ENCODE measurements at regions not wholly inside any gene's neighbourhood (a gene's known extent, or its start where the extent isn't known, plus 50 kb on each side); places are given as distances from the start of the nearest gene placed in this dataset.

- no peak overlapping the region for H3K27ac ChIP-seq (ENCODE audit: insufficient read length, low read depth, low read length)
- no CpG with 5 or more reads among the region's 2 CpGs for WGBS (ENCODE audit: extremely low coverage, insufficient read length, low lambda C conversion rate)
- H3K56ac ChIP-seq (ENCODE audit: insufficient read length, low read depth, low read length), result no peak overlapping the region
- H4K91ac ChIP-seq (ENCODE audit: insufficient read length, low read depth, low read length), result no peak overlapping the region
- no peaks in the 10 kb centered on the region for H3K79me2 ChIP-seq (ENCODE audit: insufficient read depth, low read length)
- no peaks in the 10 kb centered on the region for H3K27me3 ChIP-seq (ENCODE audit: insufficient read depth, low read length)
- H4K20me1 ChIP-seq (ENCODE audit: control insufficient read depth, insufficient read depth, insufficient read length), result no peaks in the 10 kb centered on the region
- H3K23me2 ChIP-seq (ENCODE audit: insufficient read length, low read depth, low read length, poor library complexity, severe bottlenecking), result no peaks in the 10 kb centered on the region
- Mint-ChIP-seq H3K36me3 (ENCODE audit: insufficient read depth in 1 of 3, low read depth in 3 of 3) (no peaks in the 10 kb centered on the region; a peak in 1 of 7 replicates), H3K27me3 (ENCODE audit: low read depth) (no peaks in the 10 kb centered on the region), H3K9me3 (no peaks in the 10 kb centered on the region; a peak in 1 of 5 replicates), H3K4me3 (no peak overlapping the region), H3K4me1 (peaks cover 0 to 6% of the 10 kb centered on the region in 2 experiments; a peak in 2 of 4 replicates), H3K27ac (no peak overlapping the region; a peak in 1 of 7 replicates)
- peaks cover 5% of the 10 kb centered on the region; the same call in 1 of the 2 replicates for H3K4me1 ChIP-seq (ENCODE audit: insufficient read depth, low read length)
- H3K79me1 ChIP-seq (ENCODE audit: insufficient read depth, low read depth, low read length, poor library complexity, severe bottlenecking), result no peaks in the 10 kb centered on the region
- no peak for DNase-seq
- H3K18ac ChIP-seq (ENCODE audit: insufficient read length, low read depth, low read length), result no peak overlapping the region
- TF ChIP-seq, protein P1, sequence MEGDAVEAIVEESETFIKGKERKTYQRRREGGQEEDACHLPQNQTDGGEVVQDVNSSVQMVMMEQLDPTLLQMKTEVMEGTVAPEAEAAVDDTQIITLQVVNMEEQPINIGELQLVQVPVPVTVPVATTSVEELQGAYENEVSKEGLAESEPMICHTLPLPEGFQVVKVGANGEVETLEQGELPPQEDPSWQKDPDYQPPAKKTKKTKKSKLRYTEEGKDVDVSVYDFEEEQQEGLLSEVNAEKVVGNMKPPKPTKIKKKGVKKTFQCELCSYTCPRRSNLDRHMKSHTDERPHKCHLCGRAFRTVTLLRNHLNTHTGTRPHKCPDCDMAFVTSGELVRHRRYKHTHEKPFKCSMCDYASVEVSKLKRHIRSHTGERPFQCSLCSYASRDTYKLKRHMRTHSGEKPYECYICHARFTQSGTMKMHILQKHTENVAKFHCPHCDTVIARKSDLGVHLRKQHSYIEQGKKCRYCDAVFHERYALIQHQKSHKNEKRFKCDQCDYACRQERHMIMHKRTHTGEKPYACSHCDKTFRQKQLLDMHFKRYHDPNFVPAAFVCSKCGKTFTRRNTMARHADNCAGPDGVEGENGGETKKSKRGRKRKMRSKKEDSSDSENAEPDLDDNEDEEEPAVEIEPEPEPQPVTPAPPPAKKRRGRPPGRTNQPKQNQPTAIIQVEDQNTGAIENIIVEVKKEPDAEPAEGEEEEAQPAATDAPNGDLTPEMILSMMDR (conservative IDR thresholded peaks at IDR 0.05), result no peak
- no peak overlapping the region for H3K14ac ChIP-seq (ENCODE audit: insufficient read depth, low read length)
- no peak overlapping the region for H3K9ac ChIP-seq (ENCODE audit: extremely low read depth, insufficient read length, low read length)
- H3T11ph ChIP-seq (ENCODE audit: low read length), result no peak overlapping the region
- H2BK15ac ChIP-seq (ENCODE audit: low read depth, low read length), result no peak overlapping the region
- no peak overlapping the region for H3K4ac ChIP-seq (ENCODE audit: low read depth, low read length)
- H4K8ac ChIP-seq (replicated peaks; ENCODE audit: insufficient read length, low read depth, low read length), result no peak overlapping the region
- H2BK120ac ChIP-seq (ENCODE audit: low read depth, low read length, poor library complexity, severe bottlenecking), result no peak overlapping the region
- no peak overlapping the region for H2BK5ac ChIP-seq (ENCODE audit: insufficient read length, low read length)
- no peak overlapping the region for H3K23ac ChIP-seq (ENCODE audit: insufficient read length, low read depth, low read length)
- H3K4me2 ChIP-seq (ENCODE audit: insufficient read depth, insufficient read length, low read length), result no peak overlapping the region
- H2BK12ac ChIP-seq (ENCODE audit: insufficient read length, low read depth, low read length), result no peak overlapping the region
- no peak overlapping the region for H2AK5ac ChIP-seq (ENCODE audit: insufficient read length, low read length)
- H3K9me3 ChIP-seq (ENCODE audit: control insufficient read depth, low read depth, low read length), result no peaks in the 10 kb centered on the region
- no peak overlapping the region for H2AFZ ChIP-seq (ENCODE audit: low read length)
- no peak overlapping the region for H4K5ac ChIP-seq (ENCODE audit: insufficient read length, low read depth, low read length)
- H2BK20ac ChIP-seq (ENCODE audit: low read depth, low read length, poor library complexity, severe bottlenecking), result no peak overlapping the region
These were observed 1850.2 kb upstream of the RAG2 start for GRCh38 chr11:38448284-38448683.
